HG03135 (cell line): ENCODE measurements at regions not wholly inside any gene's neighbourhood (a gene's known extent, or its start where the extent isn't known, plus 50 kb on each side); places are given as distances from the start of the nearest gene placed in this dataset.

Experiments
- ATAC-seq: cut with Tn5 transposase; IDR thresholded peaks from one replicate; pipeline ENCODE4 v1.9.1; 2021; ENCODE audit warnings: mild to moderate bottlenecking, moderate library complexity; ENCODE audit not compliant: unreplicated experiment

GRCh38 chr4:168028970-168029597 is 63.3 kb upstream of the ANXA10 start:
- no peak for ATAC-seq

GRCh38 chr4:168037676-168038075 is 54.7 kb upstream of the ANXA10 start:
- no peak for ATAC-seq

- ATAC-seq, result no peak
Observed at GRCh38 chr4:168039593-168039992, 52.7 kb upstream of the ANXA10 start.
